ENCODE measurements at regions not wholly inside any gene's neighbourhood (a gene's known extent, or its start where the extent isn't known, plus 50 kb on each side); places are given as distances from the start of the nearest gene placed in this dataset.

- H3K4me2 ChIP-seq (replicated peaks; ENCODE audit: extremely low read depth, low read length, poor library complexity, severe bottlenecking), result no peak overlapping the region
- no peak for TF ChIP-seq CTCF (IDR thresholded peaks at IDR 0.05)
- no peak overlapping the region for H3K27ac Mint-ChIP-seq
- no peaks in the 10 kb centered on the region for H3K36me3 Mint-ChIP-seq
- DNase-seq, result no peak
- H3K4me1 Mint-ChIP-seq, result no peaks in the 10 kb centered on the region
- peaks cover 0 to 3% (median 1%) of the 10 kb centered on the region in 7 donors for H3K9me3 Mint-ChIP-seq
- H3K4me1 ChIP-seq (ENCODE audit: control insufficient read depth in 1 of 2, insufficient read depth in 2 of 2, low read length in 2 of 2), result no peaks in the 10 kb centered on the region
- no peak overlapping the region for H2AFZ ChIP-seq (ENCODE audit: insufficient read depth, low read depth, low read length, poor library complexity, severe bottlenecking)
- H3K27me3 Mint-ChIP-seq (ENCODE audit: low read depth in 3 of 3), result no peaks in the 10 kb centered on the region
- no peak overlapping the region for H3K27ac ChIP-seq (ENCODE audit: low read depth in 1 of 2, low read length in 2 of 2)
- H3K79me2 ChIP-seq (ENCODE audit: insufficient read depth, low read length), result no peaks in the 10 kb centered on the region
- no peak overlapping the region for H3K4me3 ChIP-seq (replicated peaks in 1 of 3; ENCODE audit: low read depth in 2 of 3, low read length in 3 of 3)
- intact Hi-C loops (cut with micrococcal nuclease), result no loop called here
- no peaks in the 10 kb centered on the region for H3K36me3 ChIP-seq (replicated peaks in 1 of 2; ENCODE audit: control insufficient read depth in 1 of 2, insufficient read depth in 2 of 2, low read length in 2 of 2)
- H3K9me3 ChIP-seq (replicated peaks in 1 of 2; ENCODE audit: control insufficient read depth in 1 of 2, insufficient read depth in 1 of 2, low read length in 2 of 2), result no peaks in the 10 kb centered on the region
- H3K4me3 Mint-ChIP-seq, result no peak overlapping the region
- H3K9ac ChIP-seq (ENCODE audit: insufficient read depth, low read length, poor library complexity, severe bottlenecking), result no peak overlapping the region
- no peaks in the 10 kb centered on the region for H3K27me3 ChIP-seq (ENCODE audit: control insufficient read depth in 2 of 2, insufficient read depth in 2 of 2, low read length in 2 of 2)
- H4K20me1 ChIP-seq (ENCODE audit: insufficient read depth, low read length), result no peaks in the 10 kb centered on the region
These were observed 592.5 kb downstream of the PCDH18 start for GRCh38 chr4:136939781-136940180.

- WGBS (ENCODE audit: insufficient coverage), result 60% methylated on average over 2 of the region's 3 CpGs
- no peaks in the 10 kb centered on the region for H3K4me1 ChIP-seq (ENCODE audit: control insufficient read depth in 1 of 2, insufficient read depth in 2 of 2, low read length in 2 of 2)
- H4K20me1 ChIP-seq (ENCODE audit: insufficient read depth, low read length), result no peaks in the 10 kb centered on the region
- H2AFZ ChIP-seq (ENCODE audit: insufficient read depth, low read depth, low read length, poor library complexity, severe bottlenecking), result no peak overlapping the region
- no peak for TF ChIP-seq CTCF (IDR thresholded peaks at IDR 0.05)
- H3K4me2 ChIP-seq (replicated peaks; ENCODE audit: extremely low read depth, low read length, poor library complexity, severe bottlenecking), result no peak overlapping the region
- H3K27me3 Mint-ChIP-seq (ENCODE audit: low read depth in 3 of 3), result no peaks in the 10 kb centered on the region
- H3K9me3 Mint-ChIP-seq, result peaks cover 0 to 3% (median 0%) of the 10 kb centered on the region in 7 donors
- H3K79me2 ChIP-seq (ENCODE audit: insufficient read depth, low read length), result no peaks in the 10 kb centered on the region
- no peak overlapping the region for H3K4me3 Mint-ChIP-seq
- no peaks in the 10 kb centered on the region for H3K9me3 ChIP-seq (replicated peaks in 1 of 2; ENCODE audit: control insufficient read depth in 1 of 2, insufficient read depth in 1 of 2, low read length in 2 of 2)
- intact Hi-C loops (cut with micrococcal nuclease), result no loop called here
- H3K27ac Mint-ChIP-seq, result no peak overlapping the region
- H3K4me1 Mint-ChIP-seq, result no peaks in the 10 kb centered on the region
- H3K27ac ChIP-seq (ENCODE audit: low read depth in 1 of 2, low read length in 2 of 2), result no peak overlapping the region
- no peak overlapping the region for H3K4me3 ChIP-seq (replicated peaks in 1 of 3; ENCODE audit: low read depth in 2 of 3, low read length in 3 of 3)
- no peaks in the 10 kb centered on the region for H3K27me3 ChIP-seq (ENCODE audit: control insufficient read depth in 2 of 2, insufficient read depth in 2 of 2, low read length in 2 of 2)
- DNase-seq, result no peak
- no peak overlapping the region for H3K9ac ChIP-seq (ENCODE audit: insufficient read depth, low read length, poor library complexity, severe bottlenecking)
- H3K36me3 Mint-ChIP-seq, result no peaks in the 10 kb centered on the region
- no peaks in the 10 kb centered on the region for H3K36me3 ChIP-seq (replicated peaks in 1 of 2; ENCODE audit: control insufficient read depth in 1 of 2, insufficient read depth in 2 of 2, low read length in 2 of 2)
These were observed 596.4 kb downstream of the PCDH18 start for GRCh38 chr4:136935871-136936270.
